GM12891 (cell line): ENCODE measurements at regions not wholly inside any gene's neighbourhood (a gene's known extent, or its start where the extent isn't known, plus 50 kb on each side); places are given as distances from the start of the nearest gene placed in this dataset.

Experiments used
- POLR2A ChIP-seq: IDR thresholded peaks from 2 replicates; pipeline ENCODE4 v1.6.1; 2011; ENCODE audit warnings: low read depth, low read length, control low read depth
- POLR2AphosphoS5 ChIP-seq: IDR thresholded peaks from 2 replicates; pipeline ENCODE4 v1.6.1; 2011; ENCODE audit warnings: low read depth, low read length, control low read depth
- POU2F2 ChIP-seq: IDR thresholded peaks from 2 replicates; pipeline ENCODE4 v1.6.1; 2011; ENCODE audit warnings: low read depth, mild to moderate bottlenecking, control low read depth, low read length, moderate library complexity
- TAF1 ChIP-seq: IDR thresholded peaks from 2 replicates; pipeline ENCODE4 v1.6.1; 2011; ENCODE audit warnings: low read depth, low read length, control low read depth

- TF ChIP-seq POLR2AphosphoS5 (no peak), POLR2A (no peak), POU2F2 (no peak), TAF1 (no peak)
Observed at GRCh38 chr4:156158747-156159146, 205.1 kb upstream of the CTSO start.
